ENCODE measurements at regions not wholly inside any gene's neighbourhood (a gene's known extent, or its start where the extent isn't known, plus 50 kb on each side); places are given as distances from the start of the nearest gene placed in this dataset.

DNA sequence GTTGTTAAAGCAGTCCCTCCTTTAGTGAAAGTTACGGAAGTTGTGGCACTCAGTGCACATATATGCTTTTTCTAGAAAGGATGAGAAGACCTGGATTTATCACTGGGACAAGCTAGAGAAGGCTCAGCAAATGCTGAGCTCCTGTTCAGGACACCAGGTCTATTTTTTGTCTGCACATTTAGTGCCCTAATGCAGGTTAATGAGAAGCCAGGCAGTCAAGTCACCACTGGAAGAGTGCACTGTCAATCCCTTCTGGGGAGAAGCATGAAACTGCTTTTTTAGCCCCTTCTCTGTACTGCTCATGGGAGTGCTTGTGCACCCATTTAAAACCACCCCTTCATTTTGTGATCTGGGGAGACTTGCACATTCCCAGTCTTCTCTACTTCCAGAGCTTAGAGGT, 624.1 kb upstream of the USP24 start:
- no peak for DNase-seq

DNA sequence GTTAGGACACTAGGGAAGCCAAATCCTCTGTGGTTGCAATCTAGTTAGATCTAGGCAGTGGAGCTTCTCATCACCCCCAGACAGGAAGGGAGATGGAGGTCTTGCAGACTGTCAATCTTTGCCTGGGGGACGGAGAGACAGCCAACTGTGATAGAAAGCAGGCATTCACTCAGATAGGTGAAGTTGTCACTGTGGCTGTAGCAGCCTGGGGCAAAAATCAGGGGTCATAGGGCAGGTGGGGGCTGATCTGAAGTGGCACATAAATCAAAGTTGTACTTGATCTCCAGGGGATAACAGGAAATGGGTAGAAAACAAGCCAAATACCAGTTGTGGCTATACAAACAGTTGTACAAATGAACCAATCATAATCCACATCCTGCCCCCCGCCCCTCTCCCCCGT, 620.9 kb upstream of the USP24 start:
- DNase-seq = no peak

- no peak for DNase-seq
These were observed 618.4 kb upstream of the USP24 start for GRCh38 chr1:55833529-55834091.

GRCh38 chr1:55831759-55832158, 616.6 kb upstream of the USP24 start:
- no peak for DNase-seq

GRCh38 chr1:55828044-55828443, 612.9 kb upstream of the USP24 start:
- DNase-seq = no peak

DNA sequence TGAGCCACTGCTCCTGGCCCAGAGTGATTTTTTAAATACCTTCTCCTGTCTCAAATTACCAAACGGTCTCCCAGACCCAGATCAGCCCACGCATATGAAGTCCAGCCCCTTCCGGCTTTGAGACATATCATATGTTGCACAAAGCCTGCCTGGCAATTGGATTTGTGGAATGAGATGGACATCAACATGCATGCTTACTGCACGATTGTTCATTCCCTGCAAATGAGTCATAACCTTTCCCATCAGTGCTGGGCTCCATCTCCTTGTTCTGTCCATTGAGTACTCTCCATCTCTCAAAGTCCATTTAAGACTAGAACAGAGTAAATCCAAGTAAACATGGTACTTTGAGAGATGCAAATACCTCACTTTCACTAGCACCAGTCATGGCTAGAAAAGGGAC, 612.2 kb upstream of the USP24 start:
- no peak for DNase-seq

DNA sequence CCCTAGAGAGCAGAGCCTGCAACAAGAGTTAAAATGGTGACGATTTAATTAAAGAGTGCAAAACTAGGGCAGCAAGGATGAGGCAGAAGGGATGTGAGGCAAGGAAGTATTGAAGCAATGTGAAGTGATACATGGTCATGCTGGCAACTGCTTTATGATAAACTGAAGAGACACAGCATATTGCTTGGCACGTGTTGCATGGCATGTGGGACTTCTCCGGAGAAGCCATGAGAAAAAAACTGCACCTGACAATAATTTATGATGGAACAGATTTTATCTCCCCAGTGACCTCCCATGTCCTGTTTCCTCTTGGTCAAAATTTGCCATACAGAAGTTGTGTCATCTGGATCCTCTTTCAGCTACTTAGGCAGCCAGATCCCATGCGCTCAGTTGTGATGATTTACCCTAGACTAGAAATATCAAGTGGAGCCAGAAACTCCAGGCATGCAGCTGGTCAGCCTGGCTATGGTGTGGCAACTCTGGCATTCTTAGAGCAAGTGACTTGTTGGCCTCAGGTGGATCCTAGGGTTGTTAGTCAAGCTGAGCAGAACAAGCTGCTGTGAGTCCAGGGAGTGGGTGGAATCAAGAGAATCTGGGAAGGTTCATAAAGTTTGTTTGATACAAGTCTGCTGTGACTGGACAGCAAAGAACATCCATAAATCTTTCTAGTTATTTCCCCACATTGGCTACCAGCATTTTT, 611.4 kb upstream of the USP24 start:
- no peak for DNase-seq

DNA sequence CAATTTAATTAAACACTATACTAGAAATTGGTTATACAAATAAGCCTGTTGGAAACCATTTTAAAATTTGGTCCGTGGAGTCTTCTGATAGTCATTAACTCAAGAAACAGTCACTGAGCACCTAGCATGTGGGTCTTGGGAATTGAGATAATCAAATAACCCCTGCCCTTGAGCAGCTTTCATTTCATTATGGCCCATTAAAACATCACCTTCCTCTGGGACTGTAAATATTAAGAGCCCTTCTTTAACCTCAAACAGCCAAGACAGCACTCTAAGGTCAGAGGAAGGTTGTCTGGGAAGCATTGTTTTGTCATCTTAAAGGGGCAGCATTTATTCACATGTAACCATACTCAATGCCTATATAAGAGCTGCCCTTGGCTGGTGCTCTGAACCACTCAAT, 610.3 kb upstream of the USP24 start:
- DNase-seq = no peak

- DNase-seq = no peak
These were observed 609.1 kb upstream of the USP24 start for GRCh38 chr1:55824251-55824640.

- no peak for DNase-seq
These were observed 608.5 kb upstream of the USP24 start for GRCh38 chr1:55823541-55824250.

GRCh38 chr1:55822891-55823290, 607.7 kb upstream of the USP24 start:
- no peak for DNase-seq

DNA sequence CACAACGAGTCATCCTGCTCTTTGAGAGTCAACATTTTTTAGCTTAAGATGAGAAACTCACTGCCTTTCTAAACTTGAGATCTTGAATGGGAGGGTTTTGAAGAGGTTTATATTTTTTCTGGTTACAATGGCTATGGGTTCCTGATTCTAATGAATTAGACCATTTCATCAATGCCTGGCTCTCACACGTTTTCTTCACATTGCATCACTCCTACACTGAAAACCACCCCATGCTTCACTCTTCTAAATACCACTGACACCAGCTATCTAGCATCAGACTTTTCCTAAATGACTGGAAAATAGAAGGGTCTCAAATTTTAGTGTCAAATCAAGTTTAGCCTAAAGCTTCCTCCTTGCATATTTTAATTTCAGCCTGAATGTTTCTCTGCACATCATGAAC, 606.1 kb upstream of the USP24 start:
- no peak for DNase-seq

GRCh38 chr1:55820501-55820900, 605.3 kb upstream of the USP24 start:
- DNase-seq = no peak

DNA sequence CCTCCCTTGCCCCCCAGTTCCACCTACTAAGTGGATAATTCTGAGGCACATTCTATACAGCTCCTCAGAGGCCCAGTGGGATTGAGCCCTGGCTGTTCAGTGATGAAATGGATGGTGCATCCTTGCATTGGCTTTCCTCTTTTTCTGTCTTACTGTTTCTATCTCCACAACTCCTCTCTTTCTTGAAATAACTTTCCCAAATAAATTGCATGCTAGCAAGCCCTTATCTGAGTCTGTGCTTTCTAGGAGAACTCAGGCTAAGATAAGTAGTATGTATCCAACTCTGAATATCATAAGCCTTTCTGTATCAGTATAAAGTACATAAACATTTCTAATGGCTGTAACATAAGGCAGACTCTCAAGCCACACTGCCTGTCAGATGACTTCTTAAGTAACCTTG, 603.8 kb upstream of the USP24 start:
- no peak for DNase-seq

GRCh38 chr1:55816456-55817426, 601.6 kb upstream of the USP24 start:
- DNase-seq = no peak

DNA sequence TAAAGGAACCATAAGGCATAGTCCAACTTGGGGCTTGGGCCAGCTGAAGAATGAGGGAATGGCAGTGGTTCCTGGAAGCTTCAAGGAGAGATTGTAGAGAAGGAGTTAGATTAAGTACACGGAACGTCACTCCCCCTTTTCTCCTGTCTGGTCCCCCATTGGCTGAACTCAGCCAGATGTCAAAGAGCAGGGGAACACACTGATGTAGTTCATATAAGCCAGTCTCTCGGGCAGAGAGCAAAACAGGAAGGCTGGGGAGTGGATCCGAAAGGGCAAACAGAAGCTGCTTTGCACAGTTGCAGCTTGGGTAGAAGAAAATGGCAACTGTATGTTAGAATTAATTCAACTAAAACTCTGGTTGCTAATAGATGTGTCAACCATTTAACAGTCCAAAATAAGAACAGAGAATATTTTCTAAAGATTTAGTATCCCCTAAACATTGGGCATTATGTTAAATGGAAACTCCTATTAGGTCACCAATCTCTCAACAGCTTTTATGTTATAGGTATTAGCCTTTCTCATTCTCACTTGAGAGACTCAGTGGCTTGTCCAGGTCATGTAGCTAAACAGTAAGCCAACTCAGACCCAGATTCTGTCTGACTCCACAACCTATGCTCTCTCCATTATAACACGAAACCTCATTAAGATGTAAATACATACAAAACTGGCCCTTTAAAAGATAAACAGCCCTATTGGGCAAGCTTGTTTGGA, 600.7 kb upstream of the USP24 start:
- DNase-seq = no peak

- no peak for DNase-seq
These were observed 599.8 kb upstream of the USP24 start for GRCh38 chr1:55814967-55815366.

DNA sequence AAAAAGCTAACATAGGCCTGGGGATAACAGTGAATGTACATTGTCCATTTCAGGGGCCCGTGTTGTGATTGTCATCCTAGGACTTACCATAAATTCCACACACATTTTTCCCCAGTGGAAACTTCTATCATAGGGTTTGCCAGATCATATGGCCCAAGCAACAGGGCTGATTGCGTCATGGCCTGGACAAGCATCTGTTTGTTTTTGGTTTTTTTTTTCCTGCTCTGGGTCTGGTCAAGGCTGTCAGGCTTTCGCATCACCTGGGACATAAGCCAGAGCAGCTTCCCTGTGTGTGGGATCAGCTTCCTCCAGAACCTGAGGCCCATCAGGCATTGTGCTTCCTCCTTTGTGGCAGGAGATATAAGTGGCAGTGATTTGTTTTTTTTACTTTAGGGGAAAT, 598.5 kb upstream of the USP24 start:
- no peak for DNase-seq

DNA sequence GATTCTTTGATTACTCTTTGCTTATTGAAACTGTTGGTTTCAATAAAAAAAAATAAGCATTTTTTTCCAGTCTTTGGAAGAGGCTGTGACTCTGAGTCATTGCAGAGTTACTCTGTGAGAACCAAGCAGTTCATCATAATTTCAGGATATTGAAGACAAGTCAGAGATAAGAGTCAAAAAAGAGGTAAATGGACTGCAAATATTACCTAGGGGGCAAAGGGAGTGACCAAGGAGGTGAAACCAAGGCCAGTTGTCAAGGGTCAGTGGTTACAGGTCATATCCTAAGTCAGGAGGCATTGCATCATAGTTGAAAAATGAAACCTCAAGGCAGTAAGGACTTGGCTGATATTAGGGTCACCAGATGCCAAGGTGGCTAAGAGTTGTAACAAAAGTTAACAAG, 597.1 kb upstream of the USP24 start:
- no peak for DNase-seq

GRCh38 chr1:55808263-55808662, 593.1 kb upstream of the USP24 start:
- DNase-seq = no peak

DNA sequence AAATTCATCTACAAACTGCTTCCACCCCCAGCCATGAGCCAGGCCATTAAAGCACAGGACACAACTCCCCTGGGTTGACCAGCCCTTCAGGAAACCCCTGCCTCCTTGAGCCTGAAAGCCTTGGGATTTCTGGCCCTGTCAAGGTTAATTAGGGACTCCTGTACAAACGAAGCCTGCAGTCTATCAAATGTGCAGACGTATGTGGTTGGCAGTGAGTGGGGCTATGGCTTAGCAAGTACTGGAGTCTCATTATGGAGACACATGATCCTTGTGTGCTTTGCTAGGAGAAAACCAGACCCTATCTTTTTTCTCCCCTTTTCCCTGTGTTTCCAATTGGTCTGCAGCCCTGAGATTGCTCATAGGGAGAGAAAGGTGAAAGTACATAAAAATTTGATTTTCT, 588.3 kb upstream of the USP24 start:
- no peak for DNase-seq

DNA sequence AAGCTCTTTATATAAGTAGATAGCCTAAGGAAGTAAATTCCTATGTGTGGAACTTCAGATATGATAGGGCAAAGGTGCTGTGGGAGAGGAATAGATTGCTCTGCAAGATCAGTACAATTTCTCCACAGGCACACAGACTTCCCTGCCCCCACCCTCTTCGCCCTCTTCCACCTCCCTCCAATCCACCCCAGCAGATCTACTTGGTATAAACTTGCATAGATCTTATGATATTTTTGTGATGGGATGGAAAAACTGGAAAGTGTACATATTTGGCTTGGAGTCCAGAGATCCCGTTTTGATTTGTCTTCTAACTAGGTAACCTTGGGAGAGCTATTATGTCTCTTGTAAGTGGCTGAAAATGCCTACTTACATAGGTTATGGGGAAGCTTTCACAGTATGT, 586.3 kb upstream of the USP24 start:
- no peak for DNase-seq

- no peak for DNase-seq
These were observed 585.3 kb upstream of the USP24 start for GRCh38 chr1:55800503-55800902.

Measured in CD4-positive, alpha-beta T cell treated with Interleukin-21 for 1 hour (primary cell).